NCI-H187 treated with DMSO at 0.1 percent for 48 hours (cell line): ENCODE measurements at regions not wholly inside any gene's neighbourhood (a gene's known extent, or its start where the extent isn't known, plus 50 kb on each side); places are given as distances from the start of the nearest gene placed in this dataset.

Source experiments
- DNase-seq: peaks from one replicate; lab custom pipeline; 2025; lab: John Stamatoyannopoulos, UW

- no peak for DNase-seq
Measured at GRCh38 chr3:71843071-71843470, 58.1 kb upstream of the PROK2 start.

GRCh38 chr3:71838406-71838805 is 53.5 kb upstream of the PROK2 start:
- DNase-seq, result no peak
